ENCODE measurements at regions not wholly inside any gene's neighbourhood (a gene's known extent, or its start where the extent isn't known, plus 50 kb on each side); places are given as distances from the start of the nearest gene placed in this dataset.

DNA sequence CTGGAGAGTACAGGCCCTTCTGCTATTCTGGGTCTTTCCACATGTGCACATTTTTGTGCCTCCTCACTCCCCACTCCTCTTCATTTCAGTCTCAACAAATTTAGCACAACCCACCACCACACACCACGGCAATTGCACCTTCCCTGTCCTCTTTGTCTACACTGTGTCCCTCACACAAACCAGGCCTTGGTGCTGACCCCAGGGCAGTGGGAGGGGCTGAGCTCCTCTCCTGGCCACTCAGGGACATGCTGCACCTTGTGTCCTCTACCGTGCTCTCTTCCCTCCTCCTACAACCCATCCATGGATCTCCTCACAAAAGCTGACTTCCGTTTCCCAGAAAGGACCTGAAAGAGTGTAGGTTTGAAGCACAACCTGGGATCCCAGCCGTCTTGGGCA lies 90.9 kb upstream of the IKZF1 start:
- Histone ChIP-seq H3K36me3 (replicated peaks in 1 of 2; ENCODE audit: control insufficient read depth in 1 of 2, insufficient read depth in 2 of 2, low read length in 2 of 2) (no peaks in the 10 kb centered on the region), H3K27me3 (ENCODE audit: control insufficient read depth in 2 of 2, insufficient read depth in 2 of 2, low read length in 2 of 2) (no peaks in the 10 kb centered on the region), H3K9ac (ENCODE audit: insufficient read depth, low read length, poor library complexity, severe bottlenecking) (no peak overlapping the region), H3K4me2 (replicated peaks; ENCODE audit: extremely low read depth, low read length, poor library complexity, severe bottlenecking) (peak overlapping the region; percentile 24), H2AFZ (ENCODE audit: insufficient read depth, low read depth, low read length, poor library complexity, severe bottlenecking) (peak overlapping the region; percentile 2), H3K27ac (ENCODE audit: low read depth in 1 of 2, low read length in 2 of 2) (peak overlapping the region; percentile 10 to 50), H3K4me3 (replicated peaks in 1 of 3; ENCODE audit: low read depth in 2 of 3, low read length in 3 of 3) (peak overlapping the region in 1 of 3 experiments; percentile 22), H4K20me1 (ENCODE audit: insufficient read depth, low read length) (no peaks in the 10 kb centered on the region), H3K79me2 (ENCODE audit: insufficient read depth, low read length) (peaks cover 2% of the 10 kb centered on the region), H3K9me3 (replicated peaks in 1 of 2; ENCODE audit: control insufficient read depth in 1 of 2, insufficient read depth in 1 of 2, low read length in 2 of 2) (no peaks in the 10 kb centered on the region), H3K4me1 (ENCODE audit: control insufficient read depth in 1 of 2, insufficient read depth in 2 of 2, low read length in 2 of 2) (peaks cover 63 to 67% of the 10 kb centered on the region in 2 donors)
- intact Hi-C loops (cut with micrococcal nuclease), result loop anchor here (5.0 to 10.0 kb wide), 3 partner anchors 49 to 204 kb away; no protein-coding TSS in a partner anchor
- Mint-ChIP-seq H3K27ac (peak overlapping the region in 4 of 7 donors; percentile 21 to 78 (median 54)), H3K27me3 (ENCODE audit: low read depth in 3 of 3) (peaks cover 0 to 2% (median 0%) of the 10 kb centered on the region in 3 donors), H3K4me3 (peak overlapping the region in 1 of 2 donors; percentile 53), H3K36me3 (no peaks in the 10 kb centered on the region), H3K9me3 (no peaks in the 10 kb centered on the region), H3K4me1 (peaks cover 81% of the 10 kb centered on the region)
- no peak for DNase-seq
- TF ChIP-seq CTCF (IDR thresholded peaks at IDR 0.05), result no peak
- WGBS (ENCODE audit: insufficient coverage), result 20% methylated on average over 2 of the region's 4 CpGs

DNA sequence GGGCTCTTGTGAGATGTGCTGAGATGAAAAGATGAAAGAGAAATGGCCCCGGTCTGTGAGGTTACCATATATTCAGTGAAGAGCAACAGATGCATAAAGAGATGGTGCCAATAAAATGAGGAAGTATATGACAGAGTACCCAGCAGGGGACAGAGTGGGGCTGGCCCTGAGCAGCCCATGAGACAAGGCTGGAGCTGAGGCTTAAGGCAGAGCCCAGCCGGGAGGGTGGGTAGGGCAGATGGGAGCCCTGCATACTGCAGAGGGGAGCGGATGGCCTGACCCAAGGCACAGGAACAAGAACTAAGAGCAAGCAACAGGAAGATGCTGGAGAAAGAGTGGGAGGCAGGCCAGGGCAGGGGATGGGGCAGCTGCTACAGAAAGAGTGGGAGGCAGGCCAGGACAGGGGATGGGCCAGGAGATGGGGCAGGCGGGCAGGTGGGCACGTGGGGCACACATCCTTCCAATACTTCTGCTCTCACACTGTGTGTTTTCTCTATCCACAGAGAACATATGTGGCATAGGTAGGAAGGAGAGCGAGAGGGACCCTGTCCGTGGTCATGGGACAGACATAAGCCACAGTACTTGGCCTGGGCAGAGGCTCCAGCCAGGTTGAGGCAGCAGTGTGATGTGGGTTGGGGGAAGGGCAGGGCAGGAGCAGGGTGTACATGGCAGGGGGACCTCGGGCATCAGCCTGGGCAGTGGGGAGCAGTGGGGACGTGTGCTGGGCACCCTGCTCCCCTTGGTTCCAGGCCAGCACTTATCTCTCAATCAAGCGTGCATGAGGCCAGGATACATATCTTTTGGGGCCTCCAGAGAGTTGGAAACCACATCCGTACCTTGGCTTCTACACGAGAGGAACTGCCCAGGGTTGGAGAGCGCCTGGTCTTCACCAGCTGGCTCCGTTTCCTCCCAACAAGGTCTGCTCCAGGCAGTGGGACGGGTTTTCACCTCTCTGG lies 91.6 kb upstream of the IKZF1 start:
- Histone ChIP-seq H3K9me3 (replicated peaks in 1 of 2; ENCODE audit: control insufficient read depth in 1 of 2, insufficient read depth in 1 of 2, low read length in 2 of 2) (no peaks in the 10 kb centered on the region), H3K79me2 (ENCODE audit: insufficient read depth, low read length) (no peaks in the 10 kb centered on the region), H3K9ac (ENCODE audit: insufficient read depth, low read length, poor library complexity, severe bottlenecking) (no peak overlapping the region), H3K4me3 (replicated peaks in 1 of 3; ENCODE audit: low read depth in 2 of 3, low read length in 3 of 3) (peak overlapping the region in 1 of 3 experiments; percentile 22), H4K20me1 (ENCODE audit: insufficient read depth, low read length) (no peaks in the 10 kb centered on the region), H3K4me2 (replicated peaks; ENCODE audit: extremely low read depth, low read length, poor library complexity, severe bottlenecking) (peak overlapping the region; percentile 24), H3K36me3 (replicated peaks in 1 of 2; ENCODE audit: control insufficient read depth in 1 of 2, insufficient read depth in 2 of 2, low read length in 2 of 2) (no peaks in the 10 kb centered on the region), H3K4me1 (ENCODE audit: control insufficient read depth in 1 of 2, insufficient read depth in 2 of 2, low read length in 2 of 2) (peaks cover 62 to 67% of the 10 kb centered on the region in 2 donors), H3K27me3 (ENCODE audit: control insufficient read depth in 2 of 2, insufficient read depth in 2 of 2, low read length in 2 of 2) (no peaks in the 10 kb centered on the region), H2AFZ (ENCODE audit: insufficient read depth, low read depth, low read length, poor library complexity, severe bottlenecking) (peak overlapping the region; percentile 2), H3K27ac (ENCODE audit: low read depth in 1 of 2, low read length in 2 of 2) (peak overlapping the region; percentile 10 to 48)
- Mint-ChIP-seq H3K36me3 (no peaks in the 10 kb centered on the region), H3K27ac (peak overlapping the region; percentile 21 to 75 (median 40)), H3K27me3 (ENCODE audit: low read depth in 3 of 3) (peaks cover 0 to 3% (median 2%) of the 10 kb centered on the region in 3 donors), H3K4me1 (peaks cover 81% of the 10 kb centered on the region), H3K4me3 (peak overlapping the region in 1 of 2 donors; percentile 70), H3K9me3 (no peaks in the 10 kb centered on the region)
- peak; percentile 56 to 66 (median 59) for DNase-seq
- intact Hi-C loops (cut with micrococcal nuclease), result loop anchor here (5.0 to 10.0 kb wide), 3 partner anchors 49 to 204 kb away; no protein-coding TSS in a partner anchor
- no peak for TF ChIP-seq CTCF (IDR thresholded peaks at IDR 0.05)
- under 1% methylated on average over 10 of the region's 15 CpGs for WGBS (ENCODE audit: insufficient coverage)
